ENCODE measurements at regions not wholly inside any gene's neighbourhood (a gene's known extent, or its start where the extent isn't known, plus 50 kb on each side); places are given as distances from the start of the nearest gene placed in this dataset.

DNA sequence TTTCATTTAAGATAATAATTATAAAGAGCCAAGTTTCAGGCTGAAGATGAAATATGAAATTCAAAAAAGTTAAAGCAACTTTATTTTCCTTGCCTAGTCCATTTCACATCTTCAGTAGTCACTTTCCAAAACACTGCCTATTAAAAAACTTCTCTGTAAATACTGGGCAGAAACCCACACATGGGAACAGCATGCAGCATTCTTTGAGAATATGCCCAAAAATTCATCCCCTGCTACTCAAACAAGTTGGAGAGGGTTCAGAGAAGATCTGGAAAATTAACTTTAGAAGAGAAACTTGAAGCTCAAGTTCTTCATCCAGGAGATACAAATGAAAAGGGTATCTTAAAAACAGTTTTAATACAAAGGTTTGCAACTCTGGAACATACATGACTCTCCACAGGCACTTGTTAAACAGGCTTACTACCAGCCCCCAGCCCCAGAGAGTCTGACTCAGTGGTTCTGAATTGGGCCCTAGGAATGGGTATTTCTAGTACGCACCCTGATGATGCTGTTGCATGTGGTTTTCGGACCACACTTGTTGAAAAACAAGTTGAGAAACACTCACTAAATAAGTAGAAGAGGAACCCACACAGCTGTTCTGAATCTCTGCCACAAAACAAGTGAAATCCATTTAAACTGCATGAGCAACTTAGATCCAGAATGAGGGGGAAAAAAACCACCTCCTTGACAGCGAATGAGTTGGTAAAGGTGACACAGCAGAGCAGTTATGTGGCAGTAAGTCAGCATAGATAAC, 329.1 kb downstream of the SATB2 start:
- TF ChIP-seq EGR1 (IDR thresholded peaks at IDR 0.05) (no peak), CEBPB (IDR thresholded peaks at IDR 0.05) (no peak), TEAD4 (IDR thresholded peaks at IDR 0.05) (no peak), EP300 (IDR thresholded peaks at IDR 0.05; ENCODE audit: borderline replicate concordance) (no peak), USF1 (IDR thresholded peaks at IDR 0.05) (no peak), YY1 (IDR thresholded peaks at IDR 0.05; ENCODE audit: low read depth) (no peak), ZBTB7A (IDR thresholded peaks at IDR 0.05; ENCODE audit: low read depth) (no peak), MAX (IDR thresholded peaks at IDR 0.05) (no peak), NFIC (IDR thresholded peaks at IDR 0.05) (no peak)

- TF ChIP-seq, protein P1, sequence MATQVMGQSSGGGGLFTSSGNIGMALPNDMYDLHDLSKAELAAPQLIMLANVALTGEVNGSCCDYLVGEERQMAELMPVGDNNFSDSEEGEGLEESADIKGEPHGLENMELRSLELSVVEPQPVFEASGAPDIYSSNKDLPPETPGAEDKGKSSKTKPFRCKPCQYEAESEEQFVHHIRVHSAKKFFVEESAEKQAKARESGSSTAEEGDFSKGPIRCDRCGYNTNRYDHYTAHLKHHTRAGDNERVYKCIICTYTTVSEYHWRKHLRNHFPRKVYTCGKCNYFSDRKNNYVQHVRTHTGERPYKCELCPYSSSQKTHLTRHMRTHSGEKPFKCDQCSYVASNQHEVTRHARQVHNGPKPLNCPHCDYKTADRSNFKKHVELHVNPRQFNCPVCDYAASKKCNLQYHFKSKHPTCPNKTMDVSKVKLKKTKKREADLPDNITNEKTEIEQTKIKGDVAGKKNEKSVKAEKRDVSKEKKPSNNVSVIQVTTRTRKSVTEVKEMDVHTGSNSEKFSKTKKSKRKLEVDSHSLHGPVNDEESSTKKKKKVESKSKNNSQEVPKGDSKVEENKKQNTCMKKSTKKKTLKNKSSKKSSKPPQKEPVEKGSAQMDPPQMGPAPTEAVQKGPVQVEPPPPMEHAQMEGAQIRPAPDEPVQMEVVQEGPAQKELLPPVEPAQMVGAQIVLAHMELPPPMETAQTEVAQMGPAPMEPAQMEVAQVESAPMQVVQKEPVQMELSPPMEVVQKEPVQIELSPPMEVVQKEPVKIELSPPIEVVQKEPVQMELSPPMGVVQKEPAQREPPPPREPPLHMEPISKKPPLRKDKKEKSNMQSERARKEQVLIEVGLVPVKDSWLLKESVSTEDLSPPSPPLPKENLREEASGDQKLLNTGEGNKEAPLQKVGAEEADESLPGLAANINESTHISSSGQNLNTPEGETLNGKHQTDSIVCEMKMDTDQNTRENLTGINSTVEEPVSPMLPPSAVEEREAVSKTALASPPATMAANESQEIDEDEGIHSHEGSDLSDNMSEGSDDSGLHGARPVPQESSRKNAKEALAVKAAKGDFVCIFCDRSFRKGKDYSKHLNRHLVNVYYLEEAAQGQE (IDR thresholded peaks at IDR 0.05; ENCODE audit: low read depth) = no peak
- TF ChIP-seq NFIC (IDR thresholded peaks at IDR 0.05) (no peak), FOXM1 (IDR thresholded peaks at IDR 0.05; ENCODE audit: borderline replicate concordance, low read depth) (no peak), CEBPB (IDR thresholded peaks at IDR 0.05) (no peak), TCF12 (IDR thresholded peaks at IDR 0.05; ENCODE audit: low read depth) (no peak), CREB1 (IDR thresholded peaks at IDR 0.05; ENCODE audit: low read depth) (no peak), TEAD4 (IDR thresholded peaks at IDR 0.05) (no peak), RAD21 (IDR thresholded peaks at IDR 0.05; ENCODE audit: low read depth) (no peak), MAX (IDR thresholded peaks at IDR 0.05) (no peak), EGR1 (IDR thresholded peaks at IDR 0.05) (no peak), ZBTB7A (IDR thresholded peaks at IDR 0.05; ENCODE audit: low read depth) (no peak), USF1 (IDR thresholded peaks at IDR 0.05) (no peak)
Observed at GRCh38 chr2:199119796-199120195, 337.9 kb downstream of the SATB2 start.

GRCh38 chr2:199118673-199119112, 339.0 kb downstream of the SATB2 start:
- no peak for TF ChIP-seq TEAD4 (IDR thresholded peaks at IDR 0.05)
- TF ChIP-seq CEBPB (IDR thresholded peaks at IDR 0.05) = no peak
- TF ChIP-seq TAF1 (IDR thresholded peaks at IDR 0.05; ENCODE audit: low read depth) = no peak
- TF ChIP-seq YY1 (IDR thresholded peaks at IDR 0.05; ENCODE audit: low read depth) = no peak
- TF ChIP-seq MAX (IDR thresholded peaks at IDR 0.05) = no peak
- TF ChIP-seq EP300 (IDR thresholded peaks at IDR 0.05; ENCODE audit: borderline replicate concordance) = no peak
- TF ChIP-seq EGR1 (IDR thresholded peaks at IDR 0.05) = no peak

DNA sequence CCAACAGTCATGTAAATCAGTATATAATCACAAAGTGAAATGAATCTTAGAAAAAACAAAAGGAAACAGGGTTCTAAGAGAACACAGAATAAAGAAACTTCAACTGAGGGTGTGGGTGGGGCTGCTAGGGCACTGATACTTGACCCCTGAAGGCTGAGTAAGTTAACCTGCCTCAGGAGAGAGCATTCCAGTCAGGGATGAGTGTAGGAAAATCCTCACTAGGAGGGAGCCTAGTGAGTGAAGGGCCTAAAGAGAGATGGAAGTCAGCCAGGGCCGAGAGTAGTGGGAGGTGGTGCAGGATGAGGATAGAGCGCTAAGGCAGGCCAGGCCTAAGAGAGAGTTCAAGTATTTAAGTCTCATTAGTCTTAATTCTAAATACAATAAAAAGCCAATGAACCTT, 342.6 kb downstream of the SATB2 start:
- no peak for TF ChIP-seq FOXM1 (IDR thresholded peaks at IDR 0.05; ENCODE audit: borderline replicate concordance, low read depth)

DNA sequence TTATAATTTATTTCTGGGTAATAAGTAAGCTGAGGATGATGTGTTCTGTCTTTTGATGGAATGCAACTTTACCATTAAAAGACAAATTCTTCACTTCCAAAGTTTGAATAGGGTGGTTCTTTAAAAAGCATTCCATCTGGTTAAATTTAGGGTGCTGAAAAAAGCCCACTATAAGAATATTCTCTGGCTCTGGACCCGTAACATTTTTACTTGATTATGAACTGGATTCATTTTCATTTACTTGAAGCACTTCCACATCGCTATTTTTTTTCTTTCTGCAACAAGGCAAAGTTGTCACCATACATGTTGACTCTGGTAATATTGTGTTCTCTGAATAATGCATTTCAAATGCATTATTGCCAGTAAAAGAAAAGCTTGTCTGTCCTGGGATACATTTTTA, 344.6 kb downstream of the SATB2 start:
- TF ChIP-seq RAD21 (IDR thresholded peaks at IDR 0.05; ENCODE audit: low read depth) = no peak
- TF ChIP-seq TCF12 (IDR thresholded peaks at IDR 0.05; ENCODE audit: low read depth) = no peak
- TF ChIP-seq YY1 (IDR thresholded peaks at IDR 0.05; ENCODE audit: low read depth) = no peak
- no peak for TF ChIP-seq CEBPB (IDR thresholded peaks at IDR 0.05)
- TF ChIP-seq CREB1 (IDR thresholded peaks at IDR 0.05; ENCODE audit: low read depth) = no peak

- TF ChIP-seq TAF1 (IDR thresholded peaks at IDR 0.05; ENCODE audit: low read depth) (no peak), CEBPB (IDR thresholded peaks at IDR 0.05) (no peak), USF1 (IDR thresholded peaks at IDR 0.05) (no peak), TCF12 (IDR thresholded peaks at IDR 0.05; ENCODE audit: low read depth) (no peak), NFIC (IDR thresholded peaks at IDR 0.05) (no peak)
Observed at GRCh38 chr2:199111458-199111857, 346.3 kb downstream of the SATB2 start.

DNA sequence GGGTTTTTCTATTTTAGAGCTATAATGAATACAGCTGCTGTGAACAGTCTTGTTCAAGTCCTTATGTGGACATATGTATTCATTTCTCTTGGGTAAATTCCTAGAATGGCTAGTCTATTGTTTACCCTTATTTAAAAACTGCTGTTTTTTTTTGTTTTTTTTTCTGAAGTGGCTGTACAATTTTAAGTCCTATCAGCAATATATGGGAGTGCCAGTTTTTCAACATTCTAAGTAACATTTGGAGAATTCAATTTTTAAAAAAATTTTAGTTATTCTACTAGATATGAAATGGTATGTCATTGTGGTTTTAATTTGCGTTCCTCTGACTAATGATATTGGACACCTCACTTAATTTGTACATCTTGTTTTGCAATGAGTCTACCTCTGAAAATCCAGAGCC, 349.7 kb downstream of the SATB2 start:
- no peak for TF ChIP-seq FOXM1 (IDR thresholded peaks at IDR 0.05; ENCODE audit: borderline replicate concordance, low read depth)
- TF ChIP-seq MAX (IDR thresholded peaks at IDR 0.05) = no peak
- no peak for TF ChIP-seq YY1 (IDR thresholded peaks at IDR 0.05; ENCODE audit: low read depth)
- TF ChIP-seq RAD21 (IDR thresholded peaks at IDR 0.05; ENCODE audit: low read depth) = no peak
- no peak for TF ChIP-seq TEAD4 (IDR thresholded peaks at IDR 0.05)
- TF ChIP-seq, protein P1 (IDR thresholded peaks at IDR 0.05; ENCODE audit: low read depth) = no peak
- no peak for TF ChIP-seq CEBPB (IDR thresholded peaks at IDR 0.05)
- no peak for TF ChIP-seq USF1 (IDR thresholded peaks at IDR 0.05)
- no peak for TF ChIP-seq EGR1 (IDR thresholded peaks at IDR 0.05)
- no peak for TF ChIP-seq TCF12 (IDR thresholded peaks at IDR 0.05; ENCODE audit: low read depth)
- TF ChIP-seq EP300 (IDR thresholded peaks at IDR 0.05; ENCODE audit: borderline replicate concordance) = no peak

Data from Ishikawa (cell line).